ENCODE measurements at regions not wholly inside any gene's neighbourhood (a gene's known extent, or its start where the extent isn't known, plus 50 kb on each side); places are given as distances from the start of the nearest gene placed in this dataset.

- TF ChIP-seq CTCF (IDR thresholded peaks at IDR 0.05) = no peak
- no peak for TF ChIP-seq POLR2AphosphoS5 (IDR thresholded peaks at IDR 0.05)
These were observed 271.5 kb upstream of the C9orf72 start for GRCh38 chr9:27844797-27845196.

All from prostate gland (tissue), 2 donors.